ENCODE measurements at regions not wholly inside any gene's neighbourhood (a gene's known extent, or its start where the extent isn't known, plus 50 kb on each side); places are given as distances from the start of the nearest gene placed in this dataset.

DNA sequence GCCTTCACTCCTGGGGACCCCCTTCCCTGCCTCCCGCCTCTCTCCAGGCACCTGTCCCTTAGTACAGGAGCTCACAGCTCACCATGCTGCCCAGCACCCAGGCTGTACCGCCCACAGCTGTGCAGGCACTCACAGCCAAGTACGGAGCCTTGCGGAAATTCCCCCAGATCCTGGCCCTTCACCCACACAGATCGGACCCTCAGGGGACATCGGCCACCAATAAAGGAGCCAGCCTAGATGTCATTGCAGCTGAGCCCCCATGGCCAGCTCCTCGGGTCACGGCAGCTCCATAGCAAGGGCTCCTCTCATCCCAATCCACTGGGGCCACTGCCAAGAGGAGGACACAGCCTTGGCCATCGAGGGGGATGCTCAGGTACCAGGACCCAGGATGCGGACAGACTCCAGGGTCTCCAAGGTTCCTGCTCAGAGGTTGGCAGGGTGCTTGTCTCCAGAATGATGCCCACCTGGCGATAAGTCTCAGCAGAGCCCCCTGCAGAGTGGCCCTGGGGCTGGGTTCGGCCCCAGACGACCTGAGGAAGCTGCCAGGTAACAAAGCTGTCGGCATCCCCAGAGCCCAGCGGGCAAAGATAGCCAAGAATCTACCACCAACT, 82.3 kb downstream of the YTHDF1 start:
- DNase-seq (ENCODE audit: insufficient read length) (no peak), FAIRE-seq (no peak)
- TF ChIP-seq TAF1 (IDR thresholded peaks at IDR 0.05; ENCODE audit: borderline replicate concordance, low read depth, low read length): no peak
- no peak for TF ChIP-seq POLR2A (IDR thresholded peaks at IDR 0.05; ENCODE audit: low read depth, low read length)
- TF ChIP-seq POLR2AphosphoS5 (IDR thresholded peaks at IDR 0.05; ENCODE audit: low read depth, low read length): no peak

DNA sequence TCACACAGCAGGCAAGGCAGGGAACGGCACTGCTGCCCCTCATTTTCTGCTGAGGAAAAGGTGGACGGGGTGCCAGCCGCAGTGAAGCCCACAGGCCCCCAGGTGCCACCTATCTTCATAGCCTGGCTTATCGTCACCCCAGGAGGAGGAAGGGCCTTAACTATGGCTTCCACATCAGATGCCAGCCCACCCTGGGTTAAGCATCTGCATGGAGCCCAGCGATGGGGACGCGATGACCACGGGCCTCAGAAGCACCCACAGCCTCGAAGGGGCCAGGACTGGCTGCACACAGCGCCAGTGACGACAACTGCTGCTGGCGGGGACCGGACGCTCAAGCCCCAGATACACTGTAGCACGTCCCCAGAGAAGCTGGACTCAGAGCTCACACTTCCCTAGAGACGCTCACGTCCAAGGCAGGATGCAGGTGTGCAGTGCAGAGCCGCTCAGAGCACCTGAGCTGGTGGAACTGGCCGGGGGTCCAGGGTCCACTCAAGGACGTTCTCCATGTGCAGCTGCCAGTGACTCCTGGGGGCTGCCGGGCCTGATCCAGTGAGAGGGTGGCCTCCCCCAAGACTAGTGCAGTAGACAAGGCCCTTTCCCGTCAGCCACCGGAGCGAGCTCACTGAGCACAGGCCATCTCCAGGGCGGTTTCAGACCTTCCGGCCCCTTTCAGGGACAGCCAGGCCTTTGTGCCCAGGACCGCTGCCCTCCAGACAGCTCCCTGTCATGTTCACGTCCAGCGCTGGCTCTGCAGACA, 83.0 kb downstream of the YTHDF1 start:
- FAIRE-seq (no peak), DNase-seq (ENCODE audit: insufficient read length) (no peak)
- no peak for TF ChIP-seq POLR2A (IDR thresholded peaks at IDR 0.05; ENCODE audit: low read depth, low read length)
- TF ChIP-seq POLR2AphosphoS5 (IDR thresholded peaks at IDR 0.05; ENCODE audit: low read depth, low read length): no peak
- TF ChIP-seq TAF1 (IDR thresholded peaks at IDR 0.05; ENCODE audit: borderline replicate concordance, low read depth, low read length): no peak

- DNase-seq (ENCODE audit: insufficient read length): no peak
These were observed 83.7 kb downstream of the YTHDF1 start for GRCh38 chr20:63132131-63132714.

DNA sequence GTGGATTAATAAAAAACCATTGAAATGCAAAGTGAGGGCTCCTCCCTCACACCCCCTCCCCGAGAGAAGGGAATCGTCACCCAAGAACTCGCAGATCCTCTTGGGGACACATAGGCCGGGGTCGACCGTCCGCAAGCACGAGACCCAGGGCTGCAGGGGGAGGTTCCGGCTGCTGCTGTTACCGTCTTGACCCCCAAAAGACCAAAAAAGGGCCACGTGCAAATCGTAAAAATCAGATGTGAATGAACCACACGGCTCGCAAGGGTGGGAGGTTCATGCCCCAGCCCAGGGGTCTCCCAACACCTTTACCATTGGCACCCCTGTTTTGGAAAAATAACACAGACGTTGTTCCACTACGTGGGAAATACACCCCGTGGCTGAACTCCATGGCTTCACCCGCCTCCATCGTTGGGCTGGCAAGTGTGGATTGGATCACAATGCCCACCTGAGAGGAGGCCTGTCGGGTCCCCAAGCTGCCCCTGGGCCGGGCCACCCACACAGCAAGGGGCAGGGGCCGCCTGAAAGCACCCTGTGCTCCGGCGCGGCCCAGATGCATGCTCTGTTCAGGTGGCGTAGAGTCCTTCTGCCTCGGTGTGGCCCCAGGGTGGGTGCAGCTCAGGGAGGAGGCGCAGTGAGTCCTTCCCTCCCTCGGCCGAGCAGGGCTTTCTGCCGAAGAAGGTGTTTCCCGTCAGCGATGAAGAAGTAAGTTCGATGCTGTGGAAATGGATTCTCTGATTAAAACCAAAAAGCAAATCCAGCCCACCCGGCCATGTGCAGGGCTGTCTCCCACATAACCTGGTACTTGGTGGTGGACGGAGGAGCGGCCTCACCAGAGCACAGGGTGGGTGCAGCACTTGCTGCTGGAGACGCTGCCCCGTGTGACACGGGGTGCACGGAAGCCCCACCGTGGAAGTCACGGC, 85.0 kb downstream of the YTHDF1 start:
- FAIRE-seq (no peak), DNase-seq (ENCODE audit: insufficient read length) (no peak)
- TF ChIP-seq TAF1 (IDR thresholded peaks at IDR 0.05; ENCODE audit: borderline replicate concordance, low read depth, low read length) (no peak), POLR2AphosphoS5 (IDR thresholded peaks at IDR 0.05; ENCODE audit: low read depth, low read length) (no peak), POLR2A (IDR thresholded peaks at IDR 0.05; ENCODE audit: low read depth, low read length) (no peak)

More at GRCh38 chr20:63132131-63132714, 83.7 kb downstream of the YTHDF1 start:
- no peak for FAIRE-seq
- TF ChIP-seq TAF1 (IDR thresholded peaks at IDR 0.05; ENCODE audit: borderline replicate concordance, low read depth, low read length): no peak
- TF ChIP-seq POLR2AphosphoS5 (IDR thresholded peaks at IDR 0.05; ENCODE audit: low read depth, low read length): no peak
- TF ChIP-seq POLR2A (IDR thresholded peaks at IDR 0.05; ENCODE audit: low read depth, low read length): no peak

- no peak for DNase-seq (ENCODE audit: insufficient read length)
- FAIRE-seq: no peak
- TF ChIP-seq TAF1 (IDR thresholded peaks at IDR 0.05; ENCODE audit: borderline replicate concordance, low read depth, low read length) (no peak), POLR2AphosphoS5 (IDR thresholded peaks at IDR 0.05; ENCODE audit: low read depth, low read length) (no peak), POLR2A (IDR thresholded peaks at IDR 0.05; ENCODE audit: low read depth, low read length) (no peak)
These were observed 85.8 kb downstream of the YTHDF1 start for GRCh38 chr20:63129991-63130657.

- no peak for DNase-seq (ENCODE audit: insufficient read length)
- no peak for FAIRE-seq
- no peak for TF ChIP-seq TAF1 (IDR thresholded peaks at IDR 0.05; ENCODE audit: borderline replicate concordance, low read depth, low read length)
- no peak for TF ChIP-seq POLR2AphosphoS5 (IDR thresholded peaks at IDR 0.05; ENCODE audit: low read depth, low read length)
- TF ChIP-seq POLR2A (IDR thresholded peaks at IDR 0.05; ENCODE audit: low read depth, low read length): no peak
These were observed 86.5 kb downstream of the YTHDF1 start for GRCh38 chr20:63129376-63129965.

DNA sequence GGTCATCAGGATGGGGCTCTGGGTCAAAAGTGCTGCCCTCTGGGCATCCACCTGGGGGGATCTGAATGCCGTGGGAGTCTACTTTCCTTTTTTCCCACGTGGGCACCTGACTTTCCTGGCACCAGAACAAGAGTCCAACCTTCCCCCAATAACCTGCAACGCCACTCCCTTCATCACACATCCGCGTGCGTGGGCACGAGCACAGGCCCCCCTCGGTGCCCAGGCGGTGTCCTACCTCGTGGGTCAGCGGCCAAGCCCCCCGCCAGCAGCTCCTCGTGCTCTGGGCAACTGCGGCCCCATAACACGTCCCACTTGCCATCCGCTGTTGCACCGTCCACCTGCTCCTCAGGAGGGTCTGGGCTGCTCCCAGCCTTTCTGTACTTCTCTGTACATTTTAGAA, 87.0 kb downstream of the YTHDF1 start:
- no peak for FAIRE-seq
- TF ChIP-seq POLR2A (IDR thresholded peaks at IDR 0.05; ENCODE audit: low read depth, low read length): no peak
- no peak for TF ChIP-seq TAF1 (IDR thresholded peaks at IDR 0.05; ENCODE audit: borderline replicate concordance, low read depth, low read length)
- TF ChIP-seq POLR2AphosphoS5 (IDR thresholded peaks at IDR 0.05; ENCODE audit: low read depth, low read length): no peak
- DNase-seq (ENCODE audit: insufficient read length): no peak

DNA sequence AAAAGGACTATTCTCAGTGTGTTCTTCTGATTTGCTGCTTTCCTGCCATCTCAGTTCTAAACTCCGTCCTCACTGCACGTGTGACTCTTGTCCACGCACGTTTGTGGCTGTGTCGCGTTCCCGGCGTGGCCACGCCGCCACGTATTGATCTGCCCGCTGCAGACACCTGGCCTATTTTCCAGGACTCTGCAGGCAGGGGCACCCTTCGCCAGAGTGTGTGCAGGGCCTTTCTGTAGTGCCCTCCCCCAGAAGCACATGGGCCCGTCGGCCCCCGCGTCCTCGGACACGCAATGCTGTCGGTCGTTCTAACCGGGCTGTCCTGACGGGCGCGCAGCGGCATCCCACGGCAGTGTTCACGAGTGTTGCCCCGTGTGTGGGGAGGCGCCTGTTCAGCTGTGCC, 87.6 kb downstream of the YTHDF1 start:
- no peak for FAIRE-seq
- TF ChIP-seq POLR2AphosphoS5 (IDR thresholded peaks at IDR 0.05; ENCODE audit: low read depth, low read length) (no peak), POLR2A (IDR thresholded peaks at IDR 0.05; ENCODE audit: low read depth, low read length) (no peak), TAF1 (IDR thresholded peaks at IDR 0.05; ENCODE audit: borderline replicate concordance, low read depth, low read length) (no peak)
- DNase-seq (ENCODE audit: insufficient read length): no peak

DNA sequence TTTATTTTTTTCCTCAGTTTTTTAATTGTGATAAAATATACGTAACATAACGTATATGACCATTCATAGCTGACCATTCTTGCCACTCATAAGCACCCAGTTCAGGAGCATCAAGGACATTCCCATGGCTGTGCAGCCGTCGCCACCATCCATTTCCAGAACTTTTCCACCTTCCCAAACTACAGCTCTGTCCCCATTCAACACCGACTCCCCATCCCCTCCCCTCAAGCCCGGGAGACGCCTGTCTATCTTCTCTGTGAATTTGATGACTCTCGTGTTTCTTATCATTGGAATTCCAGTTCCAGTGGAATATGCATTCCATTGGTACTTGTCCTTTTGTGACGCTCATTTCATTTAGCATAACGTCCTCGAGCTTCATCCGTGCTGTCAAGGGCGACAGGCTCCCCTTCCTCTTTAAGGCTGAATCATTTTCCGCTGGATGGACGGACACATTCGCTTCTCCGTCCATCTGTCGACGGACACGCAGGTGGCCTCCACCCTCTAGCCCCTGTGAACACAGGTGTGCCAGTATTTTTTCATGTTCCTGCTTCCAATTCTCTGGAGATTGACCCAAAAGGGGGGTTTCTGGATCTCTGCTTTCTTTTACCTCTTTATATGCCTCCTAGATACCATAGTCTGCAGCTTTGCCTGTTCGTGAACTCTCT, 88.1 kb downstream of the YTHDF1 start:
- no peak for FAIRE-seq
- TF ChIP-seq POLR2AphosphoS5 (IDR thresholded peaks at IDR 0.05; ENCODE audit: low read depth, low read length) (no peak), POLR2A (IDR thresholded peaks at IDR 0.05; ENCODE audit: low read depth, low read length) (no peak), TAF1 (IDR thresholded peaks at IDR 0.05; ENCODE audit: borderline replicate concordance, low read depth, low read length) (no peak)

More for the DNA sequence above, 88.1 kb downstream of the YTHDF1 start:
- no peak for DNase-seq (ENCODE audit: insufficient read length)
